Fibroblast of lung (primary cell): ENCODE measurements at regions not wholly inside any gene's neighbourhood (a gene's known extent, or its start where the extent isn't known, plus 50 kb on each side); places are given as distances from the start of the nearest gene placed in this dataset.

Source experiments
- DNase-seq, 2 donors: peaks; one replicate each; pipeline versions ENCODE4 v3.0.0 to v3.0.0-alpha.2; 2010; ENCODE audit warnings: low read depth in 2 of 2
- H2AFZ ChIP-seq: 2 replicates; pipeline ENCODE4 v1.5.1; 2012; ENCODE audit warnings: low read length, control low read depth, inconsistent platforms
- H3K27ac ChIP-seq: 2 replicates; pipeline ENCODE4 v1.5.1; 2011; ENCODE audit warnings: low read length, control low read depth; ENCODE audit not compliant: insufficient read depth
- H3K27me3 ChIP-seq: 2 replicates; pipeline ENCODE4 v1.5.1; 2011; ENCODE audit warnings: mild to moderate bottlenecking, low read length; ENCODE audit not compliant: control insufficient read depth, insufficient read depth
- H3K36me3 ChIP-seq: 2 replicates; pipeline ENCODE4 v1.5.1; 2011; ENCODE audit warnings: low read length; ENCODE audit not compliant: control insufficient read depth, insufficient read depth
- H3K4me1 ChIP-seq: 2 replicates; pipeline ENCODE4 v1.5.1; 2011; ENCODE audit warnings: low read length; ENCODE audit not compliant: control insufficient read depth, insufficient read depth; ENCODE audit errors: extremely low read depth
- H3K4me2 ChIP-seq: 2 replicates; pipeline ENCODE4 v1.5.1; 2011; ENCODE audit warnings: low read length, control low read depth; ENCODE audit not compliant: insufficient read depth; ENCODE audit errors: extremely low read depth
- H3K4me3 ChIP-seq, 4 experiments: fragments of 200-600 bp in 1 of 4; sonication (generic) in 1 of 4; replicated peaks in 1 of 4; 2 replicates each; pipeline ENCODE4 v1.5.1; 2011 to 2016; ENCODE audit warnings: low read length in 4 of 4, low read depth in 3 of 4, mild to moderate bottlenecking in 3 of 4, control low read depth in 2 of 4, inconsistent platforms in 1 of 4, mixed read lengths in 1 of 4; ENCODE audit not compliant: insufficient read depth in 1 of 4; ENCODE audit errors: control extremely low read depth in 1 of 4
- H3K79me2 ChIP-seq: 2 replicates; pipeline ENCODE4 v1.5.1; 2012; ENCODE audit warnings: mild to moderate bottlenecking, low read length, inconsistent platforms; ENCODE audit not compliant: control insufficient read depth, insufficient read depth
- H3K9ac ChIP-seq: 2 replicates; pipeline ENCODE4 v1.5.1; 2011; ENCODE audit warnings: mild to moderate bottlenecking, low read length, control low read depth; ENCODE audit not compliant: insufficient read depth
- H3K9me3 ChIP-seq: 2 replicates; pipeline ENCODE4 v1.5.1; 2012; ENCODE audit warnings: low read depth, low read length; ENCODE audit not compliant: control insufficient read depth, insufficient read depth
- H4K20me1 ChIP-seq: 2 replicates; pipeline ENCODE4 v1.5.1; 2011; ENCODE audit warnings: low read length; ENCODE audit not compliant: control insufficient read depth, insufficient read depth; ENCODE audit errors: extremely low read depth
- CTCF ChIP-seq, 2 donors: IDR thresholded peaks in 1 of 2; conservative IDR thresholded peaks in 1 of 2; 1 replicate in 1 of 2; 2 replicates in 1 of 2; pipeline ENCODE4 v1.5.1; 2011 to 2012; ENCODE audit warnings: low read length in 2 of 2, control low read depth in 1 of 2, inconsistent platforms in 1 of 2, low read depth in 1 of 2, mild to moderate bottlenecking in 1 of 2
- EZH2 ChIP-seq: IDR thresholded peaks from 2 replicates; pipeline ENCODE4 v1.5.1; 2012; ENCODE audit warnings: low read length, control low read depth, mild to moderate bottlenecking; ENCODE audit errors: missing control alignments

DNA sequence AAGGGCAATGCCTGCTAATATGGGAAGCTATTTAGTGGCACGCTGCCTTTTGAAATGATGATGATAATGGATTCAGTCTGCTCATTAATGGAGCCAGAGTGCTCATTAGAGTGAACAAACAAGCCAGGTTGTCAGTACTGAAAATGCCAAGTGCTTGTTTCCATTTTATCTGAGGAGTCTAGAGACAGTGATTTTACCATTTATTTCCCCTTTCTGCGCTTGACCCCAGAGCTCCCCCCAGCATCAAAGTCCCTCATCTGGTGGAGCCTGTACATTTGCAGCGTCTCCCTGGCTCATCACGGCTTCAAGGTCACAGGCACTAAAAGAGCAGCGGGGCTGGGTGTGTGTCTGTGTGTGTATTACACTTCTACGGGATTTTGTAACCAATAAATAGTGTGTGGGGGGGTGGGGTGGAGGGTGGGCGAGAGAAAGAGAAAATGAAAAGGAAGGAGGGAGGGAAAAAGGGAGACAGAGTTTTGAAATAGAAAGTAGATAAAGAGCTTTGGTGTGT, 553.8 kb downstream of the TFEC start:
- no peaks in the 10 kb centered on the region for H3K9me3 ChIP-seq
- H3K27ac ChIP-seq: peak overlapping the region; percentile 50
- H3K36me3 ChIP-seq: no peaks in the 10 kb centered on the region
- H3K4me1 ChIP-seq: no peaks in the 10 kb centered on the region
- DNase-seq: no peak
- peak overlapping the region; percentile 12 for H3K9ac ChIP-seq
- peak overlapping the region; percentile 73 for H2AFZ ChIP-seq
- H3K27me3 ChIP-seq: no peaks in the 10 kb centered on the region
- H3K79me2 ChIP-seq: no peaks in the 10 kb centered on the region
- peak overlapping the region; percentile 40 to 62 (median 57) for H3K4me3 ChIP-seq
- TF ChIP-seq EZH2 (no peak), CTCF (conservative IDR thresholded peaks at IDR 0.05 in 1 of 2, IDR thresholded peaks at IDR 0.05 in 1 of 2; ENCODE audit: low read depth in 1 of 2, low read length in 2 of 2) (no peak)
- peak overlapping the region; percentile 66 for H3K4me2 ChIP-seq
- H4K20me1 ChIP-seq: no peaks in the 10 kb centered on the region

DNA sequence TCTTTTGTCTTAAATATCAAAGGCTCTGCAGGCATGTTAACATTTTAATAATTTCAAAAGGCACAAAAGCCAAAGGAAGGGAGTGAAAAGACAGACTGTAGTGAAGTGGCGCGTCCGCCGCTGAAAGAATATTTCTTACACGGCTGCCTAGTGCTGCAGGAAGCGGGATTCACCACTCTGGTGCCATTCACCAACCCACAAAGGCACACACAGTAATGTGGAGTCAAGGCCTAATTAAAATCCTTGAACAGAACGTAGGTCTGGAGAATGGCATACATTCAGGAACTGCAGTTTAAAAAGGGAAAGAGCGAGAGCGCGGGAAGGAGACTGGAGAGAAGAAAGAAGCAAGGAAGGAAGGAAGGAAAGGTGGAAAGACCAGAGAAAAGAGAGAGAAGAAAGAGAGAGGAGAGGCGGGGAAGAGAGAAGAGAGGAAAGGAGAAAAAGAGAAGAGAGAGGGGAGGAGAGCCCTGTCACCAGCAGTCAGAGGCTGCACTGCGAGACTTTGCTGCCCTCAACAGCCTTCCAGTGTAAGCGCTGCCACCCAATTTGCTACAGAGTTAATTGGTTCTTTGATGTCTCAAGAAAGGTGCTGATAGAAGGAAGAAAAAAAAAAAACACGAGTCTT, 554.0 kb downstream of the MDFIC start:
- H4K20me1 ChIP-seq: no peaks in the 10 kb centered on the region
- no peaks in the 10 kb centered on the region for H3K9me3 ChIP-seq
- H3K9ac ChIP-seq: no peak overlapping the region
- H3K4me1 ChIP-seq: no peaks in the 10 kb centered on the region
- H3K27ac ChIP-seq: no peak overlapping the region
- H3K4me2 ChIP-seq: no peak overlapping the region
- H3K27me3 ChIP-seq: no peaks in the 10 kb centered on the region
- H2AFZ ChIP-seq: no peak overlapping the region
- no peaks in the 10 kb centered on the region for H3K36me3 ChIP-seq
- H3K4me3 ChIP-seq: no peak overlapping the region
- TF ChIP-seq EZH2 (no peak), CTCF (conservative IDR thresholded peaks at IDR 0.05 in 1 of 2, IDR thresholded peaks at IDR 0.05 in 1 of 2; ENCODE audit: low read depth in 1 of 2, low read length in 2 of 2) (peak in 1 of 2 donors; percentile 20)
- H3K79me2 ChIP-seq: no peaks in the 10 kb centered on the region
- DNase-seq: peak in 1 of 2 donors; percentile 29

GRCh38 chr7:115475206-115475605, 553.3 kb downstream of the MDFIC start:
- H3K4me1 ChIP-seq: no peaks in the 10 kb centered on the region
- H3K9me3 ChIP-seq: no peaks in the 10 kb centered on the region
- H2AFZ ChIP-seq: no peak overlapping the region
- no peak for TF ChIP-seq CTCF (conservative IDR thresholded peaks at IDR 0.05 in 1 of 2, IDR thresholded peaks at IDR 0.05 in 1 of 2; ENCODE audit: low read depth in 1 of 2, low read length in 2 of 2)
- no peak for TF ChIP-seq EZH2
- no peak overlapping the region for H3K9ac ChIP-seq
- no peak for DNase-seq
- no peaks in the 10 kb centered on the region for H3K27me3 ChIP-seq
- H4K20me1 ChIP-seq: no peaks in the 10 kb centered on the region
- H3K36me3 ChIP-seq: no peaks in the 10 kb centered on the region
- H3K4me3 ChIP-seq: no peak overlapping the region
- H3K27ac ChIP-seq: no peak overlapping the region
- H3K4me2 ChIP-seq: no peak overlapping the region
- H3K79me2 ChIP-seq: no peaks in the 10 kb centered on the region
